A549 (cell line): ENCODE measurements at regions not wholly inside any gene's neighbourhood (a gene's known extent, or its start where the extent isn't known, plus 50 kb on each side); places are given as distances from the start of the nearest gene placed in this dataset.

ENCODE experiments used
- ATAC-seq, 2 experiments: fragments of 200-7000 bp in 1 of 2; fragments of >200 bp in 1 of 2; cut with Nextera tagmentation in 1 of 2; cut with Tn5 transposase in 1 of 2; 3 replicates each; pipeline versions ENCODE4 v1.8.0 to v1.9.1; 2018 to 2020; ENCODE audit warnings: mild to moderate bottlenecking in 1 of 2, moderate library complexity in 1 of 2
- CTCF ChIA-PET: fragments of 300-600 bp; sonication (Branson Sonifier 250); formaldehyde crosslinking; extraction: SDS; loops from one replicate; lab custom pipeline; 2021; ENCODE audit warnings: antibody characterized with exemption, inconsistent platforms; lab: Yijun Ruan, JAX
- POLR2A ChIA-PET: fragments of 350-600 bp; formaldehyde crosslinking; extraction: SDS; loops from one replicate; lab custom pipeline; 2021; ENCODE audit warnings: antibody characterized with exemption, inconsistent platforms; lab: Yijun Ruan, JAX
- DNase-seq, 2 experiments: peaks; one replicate each; pipeline versions ENCODE4 v3.0.0 to v3.0.0-alpha.2; 2011 to 2016; ENCODE audit warnings: low read depth in 1 of 2, low spot score in 1 of 2
- FAIRE-seq: peaks from 2 replicates; lab custom pipeline; 2011; peaks lifted over from hg19 to GRCh38; lab: Jason Lieb, UNC
- H3K27ac ChIP-seq, 2 experiments: fragments of >200 bp; sonication (Bioruptor Twin); formaldehyde crosslinking; 3 replicates each; pipeline ENCODE4 v1.5.1; 2016 to 2017
- H3K4me1 ChIP-seq: fragments of >200 bp; sonication (Bioruptor Twin); formaldehyde crosslinking; 3 replicates; pipeline ENCODE4 v1.6.1; 2016
- H3K4me2 ChIP-seq: fragments of >200 bp; sonication (Bioruptor Twin); formaldehyde crosslinking; 3 replicates; pipeline ENCODE4 v1.6.1; 2016
- H3K4me3 ChIP-seq: fragments of >200 bp; sonication (Bioruptor Twin); formaldehyde crosslinking; 3 replicates; pipeline ENCODE4 v1.5.1; 2016
- H3K9me3 ChIP-seq: fragments of >200 bp; sonication (Bioruptor Twin); formaldehyde crosslinking; 3 replicates; pipeline ENCODE4 v1.6.1; 2016
- BHLHE40 ChIP-seq: IDR thresholded peaks from 2 replicates; pipeline ENCODE4 v1.6.1; 2012; ENCODE audit warnings: low read depth, low read length, inconsistent platforms
- EHMT2 ChIP-seq: fragments of 200-600 bp; sonication (generic); IDR thresholded peaks from 2 replicates; pipeline ENCODE4 v1.6.1; 2016; ENCODE audit warnings: antibody characterized with exemption, low read depth, mild to moderate bottlenecking, moderate library complexity
- EP300 ChIP-seq, 2 experiments: fragments of >200 bp; sonication (Bioruptor Twin); formaldehyde crosslinking; IDR thresholded peaks; 2 replicates in 1 of 2; 3 replicates in 1 of 2; pipeline ENCODE4 v1.6.1; 2016 to 2017
- ESRRA ChIP-seq: fragments of 150-350 bp; IDR thresholded peaks from 2 replicates; pipeline ENCODE4 v1.6.1; 2014; ENCODE audit warnings: mild to moderate bottlenecking, low read length, borderline replicate concordance
- FOSB ChIP-seq: fragments of 250-450 bp; sonication (Bioruptor Pico); IDR thresholded peaks from 2 replicates; pipeline ENCODE4 v1.5.0; 2020; ENCODE audit warnings: mild to moderate bottlenecking, moderate library complexity
- FOSL2 ChIP-seq, 2 experiments: fragments of 450-650 bp in 1 of 2; fragments of >200 bp in 1 of 2; sonication (Bioruptor Twin) in 1 of 2; formaldehyde crosslinking; IDR thresholded peaks; 2 replicates each; pipeline versions ENCODE4 v1.5.0 to v1.6.1; 2016 to 2020; ENCODE audit warnings: mild to moderate bottlenecking in 1 of 2, moderate library complexity in 1 of 2
- HOXB13 ChIP-seq: fragments of 250-450 bp; sonication (Bioruptor Pico); IDR thresholded peaks from 2 replicates; pipeline ENCODE4 v1.5.0; 2020; ENCODE audit warnings: low read depth, mild to moderate bottlenecking, moderate library complexity
- JUNB ChIP-seq: fragments of >200 bp; sonication (Bioruptor Twin); formaldehyde crosslinking; IDR thresholded peaks from 2 replicates; pipeline ENCODE4 v1.6.1; 2016
- KDM1A ChIP-seq: fragments of 200-600 bp; sonication (generic); IDR thresholded peaks from 2 replicates; pipeline ENCODE4 v1.6.1; 2016; ENCODE audit warnings: low read depth, mild to moderate bottlenecking
- MAFK ChIP-seq: fragments of 450-650 bp; IDR thresholded peaks from 2 replicates; pipeline ENCODE4 v1.6.1; 2014; ENCODE audit not compliant: partially characterized antibody
- NFE2L2 ChIP-seq: fragments of 150-350 bp; conservative IDR thresholded peaks from 2 replicates; pipeline ENCODE4 v1.6.1; 2014; ENCODE audit warnings: low read length
- NPAS2 ChIP-seq: fragments of 250-450 bp; sonication (Bioruptor Pico); IDR thresholded peaks from 2 replicates; pipeline ENCODE4 v1.8.0; 2022; ENCODE audit warnings: mild to moderate bottlenecking, moderate library complexity, borderline replicate concordance
- NR3C1 ChIP-seq: fragments of >200 bp; sonication (Bioruptor Twin); formaldehyde crosslinking; IDR thresholded peaks from 3 replicates; pipeline ENCODE4 v1.6.1; 2017
- PHF8 ChIP-seq: fragments of 200-600 bp; sonication (generic); IDR thresholded peaks from 2 replicates; pipeline ENCODE4 v1.6.1; 2016; ENCODE audit warnings: low read depth, mild to moderate bottlenecking, antibody characterized with exemption, moderate library complexity, borderline replicate concordance
- POLR2A ChIP-seq: IDR thresholded peaks from 2 replicates; pipeline ENCODE4 v1.6.1; 2012; ENCODE audit warnings: mild to moderate bottlenecking, low read length
- RARB ChIP-seq: fragments of 250-450 bp; sonication (Bioruptor Pico); IDR thresholded peaks from 2 replicates; pipeline ENCODE4 v1.8.0; 2021; ENCODE audit warnings: mild to moderate bottlenecking, moderate library complexity
- RCOR1 ChIP-seq: fragments of 150-350 bp; IDR thresholded peaks from 2 replicates; pipeline ENCODE4 v1.6.1; 2014; ENCODE audit warnings: antibody characterized with exemption, low read length, low read depth
- RNF2 ChIP-seq: fragments of 200-600 bp; sonication (generic); IDR thresholded peaks from 2 replicates; pipeline ENCODE4 v1.6.1; 2016; ENCODE audit warnings: low read depth, mild to moderate bottlenecking, antibody characterized with exemption, moderate library complexity, borderline replicate concordance
- SMC3 ChIP-seq: fragments of >200 bp; sonication (Bioruptor Twin); formaldehyde crosslinking; IDR thresholded peaks from 3 replicates; pipeline ENCODE4 v1.6.1; 2018; ENCODE audit warnings: inconsistent platforms
- TFCP2L1 ChIP-seq: fragments of 250-450 bp; sonication (Bioruptor Pico); IDR thresholded peaks from 2 replicates; pipeline ENCODE4 v1.5.0; 2021; ENCODE audit warnings: mild to moderate bottlenecking
- ZNF302 ChIP-seq: fragments of 250-450 bp; sonication (Bioruptor Pico); IDR thresholded peaks from 2 replicates; pipeline ENCODE4 v1.9.0; 2021; ENCODE audit warnings: inconsistent platforms, mild to moderate bottlenecking, moderate library complexity
- WGBS: methylation state at CpG from one replicate; pipeline ENCODE4 v1.1.6; 2017; ENCODE audit errors: missing lambda C conversion rate; 5-methylcytosine and 5-hydroxymethylcytosine counted together
- TF ChIP-seq, protein P1 (sequence below): fragments of 250-450 bp; sonication (Bioruptor Pico); IDR thresholded peaks from 2 replicates; pipeline ENCODE4 v1.5.0; 2021; ENCODE audit warnings: mild to moderate bottlenecking, moderate library complexity, borderline replicate concordance
- TF ChIP-seq, protein P2 (sequence below): fragments of 150-350 bp; IDR thresholded peaks from 2 replicates; pipeline ENCODE4 v1.6.1; 2014; ENCODE audit warnings: low read depth, mild to moderate bottlenecking, low read length
- TF ChIP-seq, protein P3 (sequence below): fragments of >200 bp; sonication (Bioruptor Twin); formaldehyde crosslinking; IDR thresholded peaks from 2 replicates; pipeline ENCODE4 v1.6.1; 2016
- TF ChIP-seq, protein P4 (sequence below): IDR thresholded peaks from 2 replicates; pipeline ENCODE4 v1.6.1; 2012; ENCODE audit warnings: low read depth, borderline replicate concordance
- TF ChIP-seq, protein P5 (sequence below): fragments of 200-600 bp; sonication (generic); IDR thresholded peaks from 2 replicates; pipeline ENCODE4 v1.6.1; 2016; ENCODE audit warnings: antibody characterized with exemption, mild to moderate bottlenecking, moderate library complexity
- TF ChIP-seq, protein P6 (sequence below): IDR thresholded peaks from 2 replicates; pipeline ENCODE4 v1.6.1; 2012

DNA sequence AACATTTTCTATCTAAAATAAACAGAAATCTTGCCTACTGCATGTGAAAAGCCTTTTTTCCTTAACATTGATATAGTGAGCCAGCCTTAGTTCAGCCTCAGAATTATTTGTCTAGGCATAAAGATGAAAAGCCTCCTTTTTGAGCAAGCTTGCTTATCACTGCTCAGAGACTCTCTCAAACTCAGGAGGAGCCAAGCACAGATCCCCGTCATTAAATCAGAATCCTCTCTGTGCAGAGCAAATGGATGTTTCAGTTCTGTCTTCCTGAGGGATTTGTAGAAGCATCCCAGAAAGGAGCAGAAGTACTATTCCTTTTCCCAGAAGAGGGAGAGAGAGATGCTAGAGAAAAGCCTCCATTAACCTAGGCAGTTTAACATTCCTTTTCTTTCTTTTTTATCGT is 186.9 kb upstream of the LNX1 start:
- Histone ChIP-seq H3K9me3 (no peaks in the 10 kb centered on the region), H3K4me2 (peak overlapping the region; percentile 68; the same call in 2 of the 3 replicates), H3K4me1 (peaks cover 51% of the 10 kb centered on the region), H3K4me3 (no peak overlapping the region), H3K27ac (peak overlapping the region; percentile 77 to 78)
- ATAC-seq (no peak), DNase-seq (no peak), FAIRE-seq (no peak)
- POLR2A ChIA-PET: no interaction called here
- TF ChIP-seq RCOR1 (no peak), ZNF302 (no peak), FOSL2 (IDR thresholded peaks at IDR 0.05) (no peak), FOSL2 (CRISPR knock-in tag; IDR thresholded peaks at IDR 0.05) (no peak), BHLHE40 (no peak), MAFK (no peak), HOXB13 (CRISPR knock-in tag) (no peak), ESRRA (no peak)
- TF ChIP-seq, protein P1, sequence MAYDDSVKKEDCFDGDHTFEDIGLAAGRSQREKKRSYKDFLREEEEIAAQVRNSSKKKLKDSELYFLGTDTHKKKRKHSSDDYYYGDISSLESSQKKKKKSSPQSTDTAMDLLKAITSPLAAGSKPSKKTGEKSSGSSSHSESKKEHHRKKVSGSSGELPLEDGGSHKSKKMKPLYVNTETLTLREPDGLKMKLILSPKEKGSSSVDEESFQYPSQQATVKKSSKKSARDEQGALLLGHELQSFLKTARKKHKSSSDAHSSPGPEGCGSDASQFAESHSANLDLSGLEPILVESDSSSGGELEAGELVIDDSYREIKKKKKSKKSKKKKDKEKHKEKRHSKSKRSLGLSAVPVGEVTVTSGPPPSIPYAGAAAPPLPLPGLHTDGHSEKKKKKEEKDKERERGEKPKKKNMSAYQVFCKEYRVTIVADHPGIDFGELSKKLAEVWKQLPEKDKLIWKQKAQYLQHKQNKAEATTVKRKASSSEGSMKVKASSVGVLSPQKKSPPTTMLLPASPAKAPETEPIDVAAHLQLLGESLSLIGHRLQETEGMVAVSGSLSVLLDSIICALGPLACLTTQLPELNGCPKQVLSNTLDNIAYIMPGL: no peak
- TF ChIP-seq, protein P2, sequence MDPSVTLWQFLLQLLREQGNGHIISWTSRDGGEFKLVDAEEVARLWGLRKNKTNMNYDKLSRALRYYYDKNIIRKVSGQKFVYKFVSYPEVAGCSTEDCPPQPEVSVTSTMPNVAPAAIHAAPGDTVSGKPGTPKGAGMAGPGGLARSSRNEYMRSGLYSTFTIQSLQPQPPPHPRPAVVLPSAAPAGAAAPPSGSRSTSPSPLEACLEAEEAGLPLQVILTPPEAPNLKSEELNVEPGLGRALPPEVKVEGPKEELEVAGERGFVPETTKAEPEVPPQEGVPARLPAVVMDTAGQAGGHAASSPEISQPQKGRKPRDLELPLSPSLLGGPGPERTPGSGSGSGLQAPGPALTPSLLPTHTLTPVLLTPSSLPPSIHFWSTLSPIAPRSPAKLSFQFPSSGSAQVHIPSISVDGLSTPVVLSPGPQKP: no peak
- TF ChIP-seq, protein P3, sequence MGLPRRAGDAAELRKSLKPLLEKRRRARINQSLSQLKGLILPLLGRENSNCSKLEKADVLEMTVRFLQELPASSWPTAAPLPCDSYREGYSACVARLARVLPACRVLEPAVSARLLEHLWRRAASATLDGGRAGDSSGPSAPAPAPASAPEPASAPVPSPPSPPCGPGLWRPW: no peak
- CTCF ChIA-PET: interaction anchor here (0.9 kb wide), 1 partner anchor 130 kb away, joined by 3 read pairs; no protein-coding TSS in a partner anchor
- WGBS: 70% methylated on average over 2 of the region's 2 CpGs

DNA sequence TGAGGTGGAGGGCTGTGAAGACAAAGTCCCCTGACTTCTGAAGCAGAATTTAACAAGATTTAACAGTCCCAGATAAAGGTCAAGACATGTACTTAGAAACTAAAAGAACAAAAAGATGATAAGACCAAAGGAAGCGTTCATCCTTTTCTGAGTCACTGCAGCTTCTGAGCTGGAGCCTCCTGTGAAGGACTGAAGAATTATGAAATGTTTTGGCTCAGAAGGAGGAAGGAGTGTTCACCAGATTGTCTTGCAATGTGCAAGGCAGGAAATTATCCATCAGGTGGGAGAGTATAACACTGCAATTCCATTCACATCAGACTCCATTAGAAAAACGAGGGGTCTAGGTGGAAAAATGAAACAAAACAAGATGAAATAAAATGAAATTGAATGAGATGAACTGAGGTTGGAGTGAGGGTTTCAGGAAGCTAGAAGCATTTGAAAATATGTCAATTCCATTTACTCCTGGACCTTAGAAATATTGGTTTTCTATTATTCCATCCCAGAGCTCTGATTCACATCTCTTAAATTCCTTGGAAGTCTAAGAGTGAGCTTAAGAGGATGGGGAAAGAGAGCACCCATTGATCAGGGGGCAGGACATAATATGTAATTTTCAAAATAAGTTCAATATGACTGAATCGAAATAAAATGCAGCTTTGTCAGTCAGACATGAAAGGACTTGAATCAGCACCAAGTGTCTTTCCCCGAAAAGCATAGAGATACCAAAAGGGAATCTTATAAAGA is 186.1 kb upstream of the LNX1 start:
- POLR2A ChIA-PET: no interaction called here
- TF ChIP-seq, protein P4, sequence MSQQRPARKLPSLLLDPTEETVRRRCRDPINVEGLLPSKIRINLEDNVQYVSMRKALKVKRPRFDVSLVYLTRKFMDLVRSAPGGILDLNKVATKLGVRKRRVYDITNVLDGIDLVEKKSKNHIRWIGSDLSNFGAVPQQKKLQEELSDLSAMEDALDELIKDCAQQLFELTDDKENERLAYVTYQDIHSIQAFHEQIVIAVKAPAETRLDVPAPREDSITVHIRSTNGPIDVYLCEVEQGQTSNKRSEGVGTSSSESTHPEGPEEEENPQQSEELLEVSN: no peak
- no peak for TF ChIP-seq KDM1A
- no peak for TF ChIP-seq NPAS2 (CRISPR knock-in tag)
- TF ChIP-seq, protein P5, sequence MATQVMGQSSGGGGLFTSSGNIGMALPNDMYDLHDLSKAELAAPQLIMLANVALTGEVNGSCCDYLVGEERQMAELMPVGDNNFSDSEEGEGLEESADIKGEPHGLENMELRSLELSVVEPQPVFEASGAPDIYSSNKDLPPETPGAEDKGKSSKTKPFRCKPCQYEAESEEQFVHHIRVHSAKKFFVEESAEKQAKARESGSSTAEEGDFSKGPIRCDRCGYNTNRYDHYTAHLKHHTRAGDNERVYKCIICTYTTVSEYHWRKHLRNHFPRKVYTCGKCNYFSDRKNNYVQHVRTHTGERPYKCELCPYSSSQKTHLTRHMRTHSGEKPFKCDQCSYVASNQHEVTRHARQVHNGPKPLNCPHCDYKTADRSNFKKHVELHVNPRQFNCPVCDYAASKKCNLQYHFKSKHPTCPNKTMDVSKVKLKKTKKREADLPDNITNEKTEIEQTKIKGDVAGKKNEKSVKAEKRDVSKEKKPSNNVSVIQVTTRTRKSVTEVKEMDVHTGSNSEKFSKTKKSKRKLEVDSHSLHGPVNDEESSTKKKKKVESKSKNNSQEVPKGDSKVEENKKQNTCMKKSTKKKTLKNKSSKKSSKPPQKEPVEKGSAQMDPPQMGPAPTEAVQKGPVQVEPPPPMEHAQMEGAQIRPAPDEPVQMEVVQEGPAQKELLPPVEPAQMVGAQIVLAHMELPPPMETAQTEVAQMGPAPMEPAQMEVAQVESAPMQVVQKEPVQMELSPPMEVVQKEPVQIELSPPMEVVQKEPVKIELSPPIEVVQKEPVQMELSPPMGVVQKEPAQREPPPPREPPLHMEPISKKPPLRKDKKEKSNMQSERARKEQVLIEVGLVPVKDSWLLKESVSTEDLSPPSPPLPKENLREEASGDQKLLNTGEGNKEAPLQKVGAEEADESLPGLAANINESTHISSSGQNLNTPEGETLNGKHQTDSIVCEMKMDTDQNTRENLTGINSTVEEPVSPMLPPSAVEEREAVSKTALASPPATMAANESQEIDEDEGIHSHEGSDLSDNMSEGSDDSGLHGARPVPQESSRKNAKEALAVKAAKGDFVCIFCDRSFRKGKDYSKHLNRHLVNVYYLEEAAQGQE: no peak
- TF ChIP-seq FOSB (CRISPR knock-in tag): no peak
- TF ChIP-seq ESRRA: no peak
- no peak for TF ChIP-seq POLR2A
- TF ChIP-seq TFCP2L1: no peak
- no peak for TF ChIP-seq RNF2
- TF ChIP-seq, protein P2: no peak
- no peak for TF ChIP-seq BHLHE40
- TF ChIP-seq EP300 (IDR thresholded peaks at IDR 0.05): no peak
- TF ChIP-seq NFE2L2: no peak
- TF ChIP-seq NR3C1: no peak
- TF ChIP-seq RARB (CRISPR knock-in tag): no peak
- no peak for TF ChIP-seq MAFK
- no peak for TF ChIP-seq EHMT2
- TF ChIP-seq, protein P6, sequence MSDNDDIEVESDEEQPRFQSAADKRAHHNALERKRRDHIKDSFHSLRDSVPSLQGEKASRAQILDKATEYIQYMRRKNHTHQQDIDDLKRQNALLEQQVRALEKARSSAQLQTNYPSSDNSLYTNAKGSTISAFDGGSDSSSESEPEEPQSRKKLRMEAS: 0 out of 2 replicates have a peak, but pooled peaks have one; percentile 11
- peak; percentile 32; the same call in 1 of the 2 replicates for TF ChIP-seq JUNB
- no peak for TF ChIP-seq PHF8
- peak; percentile 5; the same call in 1 of the 3 replicates for TF ChIP-seq SMC3

More for the DNA sequence above, 186.1 kb upstream of the LNX1 start:
- CTCF ChIA-PET: interaction anchor here (0.9 kb wide), 1 partner anchor 131 kb away, joined by 3 read pairs; no protein-coding TSS in a partner anchor
- ATAC-seq (peak; percentile 58 to 60; a peak in 4 of 6 replicates), FAIRE-seq (peak; percentile 7), DNase-seq (peak; percentile 15 to 53)
- H3K27ac ChIP-seq: peak overlapping the region; percentile 77 to 78
- WGBS: 20% methylated on average over 4 of the region's 4 CpGs
- no peak overlapping the region for H3K4me3 ChIP-seq
- H3K4me1 ChIP-seq: peaks cover 47% of the 10 kb centered on the region
- peak overlapping the region; percentile 68 for H3K4me2 ChIP-seq
- H3K9me3 ChIP-seq: no peaks in the 10 kb centered on the region
